Natural killer cell (primary cell): ENCODE measurements at regions not wholly inside any gene's neighbourhood (a gene's known extent, or its start where the extent isn't known, plus 50 kb on each side); places are given as distances from the start of the nearest gene placed in this dataset.

ENCODE experiments used
- ATAC-seq, 3 donors: fragments of 150-1000 bp in 2 of 3; fragments of 200-7000 bp in 1 of 3; cut with Tn5 transposase; 1 replicate in 1 of 3; 2 replicates in 2 of 3; pipeline ENCODE4 v1.10.0; 2021; ENCODE audit warnings: mild to moderate bottlenecking in 2 of 3, moderate library complexity in 2 of 3
- DNase-seq, 2 donors: peaks; one replicate each; pipeline versions ENCODE4 v3.0.0 to v3.0.0-alpha.2; 2013 to 2021; ENCODE audit warnings: mixed read lengths in 1 of 2
- H3K27ac ChIP-seq: one replicate; pipeline ENCODE4 v1.5.1; 2013; ENCODE audit warnings: mild to moderate bottlenecking, low read length
- H3K27me3 ChIP-seq: one replicate; pipeline ENCODE4 v1.6.1; 2013; ENCODE audit warnings: low read length; ENCODE audit not compliant: control insufficient read depth, insufficient read depth
- H3K36me3 ChIP-seq: one replicate; pipeline ENCODE4 v1.6.1; 2013; ENCODE audit warnings: low read length; ENCODE audit not compliant: control insufficient read depth, insufficient read depth
- H3K4me1 ChIP-seq: one replicate; pipeline ENCODE4 v1.6.1; 2013; ENCODE audit warnings: low read length; ENCODE audit not compliant: control insufficient read depth, insufficient read depth
- H3K4me3 ChIP-seq: one replicate; pipeline ENCODE4 v1.5.1; 2013; ENCODE audit warnings: low read length
- H3K9me3 ChIP-seq: one replicate; pipeline ENCODE4 v1.6.1; 2013; ENCODE audit warnings: low read length; ENCODE audit not compliant: control insufficient read depth, insufficient read depth
- H3K27ac Mint-ChIP-seq, 2 donors: one replicate each; pipeline ENCODE4 v1.8.0; 2022; ENCODE audit warnings: mild to moderate bottlenecking in 2 of 2, mixed read lengths in 2 of 2, moderate library complexity in 1 of 2
- H3K27me3 Mint-ChIP-seq, 2 donors: one replicate each; pipeline ENCODE4 v1.8.0; 2022; ENCODE audit warnings: low read depth in 2 of 2, mixed read lengths in 2 of 2
- H3K36me3 Mint-ChIP-seq: one replicate; pipeline ENCODE4 v1.8.0; 2022; ENCODE audit warnings: mixed read lengths
- H3K4me1 Mint-ChIP-seq, 2 donors: one replicate each; pipeline ENCODE4 v1.8.0; 2022; ENCODE audit warnings: mixed read lengths in 2 of 2
- H3K4me3 Mint-ChIP-seq: one replicate; pipeline ENCODE4 v1.8.0; 2022; ENCODE audit warnings: mild to moderate bottlenecking, moderate library complexity, mixed read lengths
- H3K9me3 Mint-ChIP-seq, 2 donors: one replicate each; pipeline ENCODE4 v1.8.0; 2022; ENCODE audit warnings: mixed read lengths in 2 of 2
- CTCF ChIP-seq: fragments of 200-600 bp; IDR thresholded peaks from one replicate; pipeline ENCODE4 v1.8.0; 2022; ENCODE audit warnings: antibody characterized with exemption
- WGBS: methylation state at CpG from one replicate; pipeline ENCODE4 v1.1.7; 2013; ENCODE audit warnings: missing lambda C conversion rate; ENCODE audit not compliant: insufficient coverage; 5-methylcytosine and 5-hydroxymethylcytosine counted together
- intact Hi-C: fragments of 100-400 bp; cut with micrococcal nuclease; formaldehyde crosslinking; loops from one replicate; pipeline ENCODE4 v1.14.2; 2022

- Histone ChIP-seq H3K27me3 (no peaks in the 10 kb centered on the region), H3K4me3 (no peak overlapping the region), H3K36me3 (no peaks in the 10 kb centered on the region), H3K27ac (no peak overlapping the region), H3K9me3 (no peaks in the 10 kb centered on the region), H3K4me1 (no peaks in the 10 kb centered on the region)
- intact Hi-C loops = no loop called here
- no peak overlapping the region for H3K4me3 Mint-ChIP-seq
- H3K9me3 Mint-ChIP-seq = peaks cover 2 to 7% of the 10 kb centered on the region in 2 donors
- H3K4me1 Mint-ChIP-seq = no peaks in the 10 kb centered on the region
- no peaks in the 10 kb centered on the region for H3K27me3 Mint-ChIP-seq
- ATAC-seq (no peak), DNase-seq (no peak)
- H3K36me3 Mint-ChIP-seq = no peaks in the 10 kb centered on the region
- no peak for TF ChIP-seq CTCF
- 72% methylated on average over 4 of the region's 5 CpGs for WGBS
- no peak overlapping the region for H3K27ac Mint-ChIP-seq
Measured at GRCh38 chr2:198775737-198776136, 682.0 kb downstream of the SATB2 start.

GRCh38 chr2:198774576-198774975, 683.2 kb downstream of the SATB2 start:
- Histone ChIP-seq H3K36me3 (no peaks in the 10 kb centered on the region), H3K27ac (no peak overlapping the region), H3K4me1 (no peaks in the 10 kb centered on the region), H3K9me3 (no peaks in the 10 kb centered on the region), H3K27me3 (no peaks in the 10 kb centered on the region), H3K4me3 (no peak overlapping the region)
- no peak overlapping the region for H3K4me3 Mint-ChIP-seq
- H3K27ac Mint-ChIP-seq = no peak overlapping the region
- H3K9me3 Mint-ChIP-seq = peaks cover 2 to 7% of the 10 kb centered on the region in 2 donors
- no peaks in the 10 kb centered on the region for H3K27me3 Mint-ChIP-seq
- intact Hi-C loops = no loop called here
- no peak for TF ChIP-seq CTCF
- ATAC-seq = no peak
- no peaks in the 10 kb centered on the region for H3K36me3 Mint-ChIP-seq
- DNase-seq = no peak
- WGBS = 100% methylated on average over 1 of the region's 2 CpGs
- H3K4me1 Mint-ChIP-seq = no peaks in the 10 kb centered on the region

GRCh38 chr2:198767694-198768093, 690.0 kb downstream of the SATB2 start:
- Histone ChIP-seq H3K27me3 (no peaks in the 10 kb centered on the region), H3K4me1 (no peaks in the 10 kb centered on the region), H3K27ac (no peak overlapping the region), H3K36me3 (no peaks in the 10 kb centered on the region), H3K9me3 (no peaks in the 10 kb centered on the region), H3K4me3 (no peak overlapping the region)
- Mint-ChIP-seq H3K4me1 (no peaks in the 10 kb centered on the region), H3K4me3 (no peak overlapping the region), H3K36me3 (no peaks in the 10 kb centered on the region), H3K27ac (no peak overlapping the region), H3K27me3 (no peaks in the 10 kb centered on the region), H3K9me3 (peaks cover 0 to 9% of the 10 kb centered on the region in 2 donors)
- TF ChIP-seq CTCF = no peak
- intact Hi-C loops = no loop called here
- no peak for DNase-seq
- WGBS = 90% methylated on average over 4 of the region's 5 CpGs
- ATAC-seq = no peak

- DNase-seq = no peak
- Mint-ChIP-seq H3K27ac (no peak overlapping the region), H3K36me3 (no peaks in the 10 kb centered on the region), H3K4me3 (no peak overlapping the region), H3K9me3 (peaks cover 2 to 4% of the 10 kb centered on the region in 2 donors), H3K4me1 (no peaks in the 10 kb centered on the region), H3K27me3 (no peaks in the 10 kb centered on the region)
- H3K36me3 ChIP-seq = no peaks in the 10 kb centered on the region
- H3K9me3 ChIP-seq = no peaks in the 10 kb centered on the region
- no peaks in the 10 kb centered on the region for H3K27me3 ChIP-seq
- intact Hi-C loops = no loop called here
- no peak overlapping the region for H3K4me3 ChIP-seq
- WGBS = no CpG with 5 or more reads among the region's 1 CpG
- no peak for ATAC-seq
- no peak for TF ChIP-seq CTCF
- no peaks in the 10 kb centered on the region for H3K4me1 ChIP-seq
- H3K27ac ChIP-seq = no peak overlapping the region
Measured at GRCh38 chr2:198763793-198764192, 693.9 kb downstream of the SATB2 start.
